ENCODE measurements at regions not wholly inside any gene's neighbourhood (a gene's known extent, or its start where the extent isn't known, plus 50 kb on each side); places are given as distances from the start of the nearest gene placed in this dataset.

DNA sequence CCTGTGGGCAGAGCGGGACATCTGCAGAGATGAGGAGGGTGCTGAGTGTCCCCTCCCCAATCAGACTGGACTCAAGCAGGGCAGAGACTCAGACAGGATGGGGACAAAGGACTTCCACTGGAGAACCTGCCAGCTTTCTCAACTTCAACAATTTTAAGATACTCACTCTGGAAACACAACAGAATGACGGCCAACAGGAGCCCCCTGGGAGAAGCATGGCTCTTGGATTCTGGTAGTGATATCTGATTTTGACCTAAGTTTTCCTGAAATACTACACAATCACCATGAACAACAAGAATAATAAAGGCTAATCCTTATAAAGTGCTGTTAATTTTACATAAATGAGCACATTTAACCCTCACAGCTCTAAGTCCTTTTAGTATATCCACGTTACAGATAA lies 83.5 kb upstream of the PLEKHG1 start:
- no peak for TF ChIP-seq CTCF (IDR thresholded peaks at IDR 0.05)
- no peak for TF ChIP-seq POLR2AphosphoS5 (IDR thresholded peaks at IDR 0.05)

Data from suprapubic skin (tissue), 3 donors.